ENCODE measurements at regions not wholly inside any gene's neighbourhood (a gene's known extent, or its start where the extent isn't known, plus 50 kb on each side); places are given as distances from the start of the nearest gene placed in this dataset.
"Not testable (repeated sequence)": the region's sequence is repeated elsewhere in the genome, so short reads cannot be mapped to it uniquely, and the experiment has no call there.

DNA sequence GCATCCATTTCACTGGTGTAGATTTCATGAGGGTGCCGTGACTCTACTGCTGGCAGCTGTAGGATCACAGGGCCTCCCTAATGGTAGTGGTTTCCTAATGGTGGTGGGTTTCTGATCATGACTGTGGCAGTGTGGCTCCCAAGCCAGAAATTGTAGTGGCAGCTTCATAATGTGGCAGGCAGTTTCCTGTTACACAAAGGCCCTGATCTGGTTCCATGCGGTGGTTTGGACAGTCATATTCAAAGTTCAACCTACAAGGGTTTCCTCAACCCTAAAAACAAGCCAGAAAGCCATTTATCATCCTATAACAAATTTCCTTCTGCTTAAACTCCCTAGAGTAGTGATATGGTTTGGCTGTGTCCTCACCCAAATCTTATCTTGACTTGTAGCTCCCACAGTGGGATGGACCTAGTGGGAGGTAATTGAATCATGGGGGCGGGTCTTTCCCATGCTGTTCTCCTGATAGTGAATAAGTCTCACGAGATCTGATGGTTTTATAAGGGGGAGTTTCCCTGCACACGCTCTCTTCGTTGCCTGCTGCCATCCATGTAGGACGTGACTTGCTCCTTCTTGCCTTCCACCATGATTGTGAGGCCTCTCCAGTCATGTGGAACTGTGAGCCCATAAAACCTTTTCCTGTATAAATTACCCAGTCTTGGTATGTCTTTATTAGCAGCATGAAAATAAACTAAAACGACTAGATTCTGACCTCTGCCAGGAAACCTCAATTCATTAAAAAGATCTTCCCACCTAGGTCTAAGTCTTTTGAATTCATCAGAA lies 257.1 kb downstream of the EFCAB11 start:
- DNase-seq: no peak

GRCh38 chr14:89695846-89696245 lies 258.7 kb downstream of the EFCAB11 start:
- DNase-seq: no peak

DNA sequence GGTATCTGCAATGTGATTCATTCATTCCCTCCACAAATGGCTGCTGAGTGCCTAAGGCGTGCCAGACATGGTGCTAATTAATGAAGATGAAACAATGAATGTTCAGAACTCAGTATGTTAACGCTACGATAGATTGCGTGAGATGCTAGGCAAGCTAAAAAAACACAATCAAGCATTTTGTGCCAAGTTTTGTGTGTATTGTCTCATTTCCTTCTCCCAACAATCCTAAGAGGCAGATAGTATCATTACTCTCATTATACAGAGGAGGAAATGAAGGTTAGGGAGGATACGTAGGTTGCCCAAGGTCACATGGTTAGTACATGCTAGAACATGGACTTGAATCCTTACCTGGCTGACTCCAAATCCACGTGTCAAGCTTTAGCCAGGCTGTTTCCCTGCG lies 264.4 kb downstream of the EFCAB11 start:
- no peak for DNase-seq

- not testable (repeated sequence) for DNase-seq
These were observed 264.8 kb downstream of the EFCAB11 start for GRCh38 chr14:89689711-89690110.

- DNase-seq: no peak
These were observed 265.9 kb downstream of the EFCAB11 start for GRCh38 chr14:89688507-89689211.

DNA sequence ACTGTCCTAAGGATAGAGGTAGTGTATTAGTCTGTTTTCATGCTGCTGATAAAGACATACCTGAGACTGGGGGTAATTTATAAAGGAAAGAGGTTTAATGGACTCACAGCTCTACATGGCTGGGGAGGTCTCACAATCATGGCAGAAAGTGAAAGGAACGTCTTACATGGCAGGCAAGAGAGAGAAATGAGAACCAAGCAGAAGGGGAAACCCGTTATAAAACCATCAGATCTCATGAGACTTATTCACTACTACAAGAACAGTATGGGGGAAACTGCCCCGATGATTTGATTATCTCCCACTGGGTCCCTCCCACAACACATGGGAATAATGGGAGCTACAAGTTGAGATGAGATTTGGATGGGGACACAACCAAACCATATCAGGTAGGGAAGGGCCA lies 267.4 kb downstream of the EFCAB11 start:
- not testable (repeated sequence) for DNase-seq

- no peak for DNase-seq
These were observed 267.1 kb upstream of the FOXN3 start for GRCh38 chr14:89684139-89684538.

DNA sequence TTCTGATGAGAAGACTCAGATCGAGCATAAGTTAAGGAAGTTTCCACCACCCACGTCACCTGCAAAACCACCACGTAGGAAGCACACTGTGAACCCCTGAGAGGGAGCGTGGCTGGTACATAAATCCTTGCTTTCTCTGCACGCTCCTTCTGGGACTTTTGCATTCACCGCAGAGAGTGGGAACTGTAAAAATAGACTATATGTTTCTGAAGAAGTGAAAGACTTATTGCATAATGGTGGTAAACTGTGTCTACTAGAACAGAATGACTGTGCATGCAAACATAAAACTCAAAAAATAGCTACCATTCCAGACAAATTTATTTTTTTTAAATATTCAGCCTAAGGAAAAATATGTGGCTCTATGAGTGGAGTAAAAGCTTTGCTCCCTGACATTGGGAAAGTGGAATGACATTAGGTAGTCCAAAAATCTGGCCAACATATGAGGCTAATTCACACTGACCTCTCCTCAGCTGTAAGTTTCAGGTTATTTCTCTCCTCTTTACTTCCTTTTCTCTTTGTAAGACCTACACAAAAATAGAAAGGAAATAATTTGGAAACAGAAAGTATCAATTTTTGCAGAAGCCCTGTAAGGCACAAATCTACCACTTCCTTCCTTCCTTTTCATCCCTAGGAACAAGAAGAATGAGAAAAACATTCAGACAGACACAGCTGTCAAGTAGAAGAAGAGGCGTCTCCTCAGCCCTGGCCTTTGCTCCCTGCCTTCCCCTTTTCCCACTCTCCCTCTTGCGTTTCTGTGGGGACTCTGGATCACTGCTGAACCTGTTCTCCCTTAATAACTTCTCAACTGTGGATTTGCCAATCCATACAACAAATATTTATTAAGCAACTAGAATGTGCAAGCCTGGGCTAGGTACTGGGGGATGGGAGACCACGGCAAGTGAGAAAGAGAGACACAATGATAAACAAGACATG lies 264.3 kb upstream of the FOXN3 start:
- no peak for DNase-seq

DNA sequence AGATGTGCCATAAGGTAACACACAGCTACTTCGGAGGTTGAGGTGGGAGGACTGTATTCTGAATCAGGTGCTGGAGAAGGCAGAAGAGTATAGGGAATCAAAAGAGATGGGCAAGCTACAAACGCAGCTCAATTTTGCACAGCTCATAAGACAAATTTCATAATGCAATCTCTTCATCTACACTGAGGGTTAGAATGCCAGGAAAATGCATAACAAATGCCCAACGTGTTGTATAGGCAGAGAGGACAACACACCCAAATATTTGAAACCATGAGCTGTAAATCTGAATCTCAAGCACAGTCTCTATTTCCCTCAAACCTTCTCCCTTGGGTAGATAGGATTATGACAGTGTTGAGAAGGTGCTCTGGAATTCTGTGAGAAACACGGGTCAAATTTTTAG lies 263.1 kb upstream of the FOXN3 start:
- DNase-seq: no peak

GRCh38 chr14:89678768-89679167 lies 261.7 kb upstream of the FOXN3 start:
- no peak for DNase-seq

DNA sequence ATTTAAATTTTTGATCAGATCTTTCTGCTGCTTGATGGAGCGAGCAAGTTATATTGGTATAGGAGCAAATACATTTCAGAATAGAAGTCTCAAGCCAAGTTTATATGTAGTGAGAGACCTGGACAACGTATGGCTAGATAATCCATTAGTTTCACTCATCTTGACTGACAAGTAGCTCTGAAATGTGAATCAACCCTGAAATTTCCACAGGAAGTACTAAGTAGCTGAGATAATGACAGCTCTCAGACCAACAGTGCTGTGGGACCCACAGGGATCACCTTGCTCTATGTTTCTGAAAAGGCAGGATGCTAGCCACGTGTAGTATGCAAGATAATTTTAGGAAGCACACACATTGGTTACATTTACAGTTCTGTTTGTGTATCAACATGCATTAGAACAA lies 258.6 kb upstream of the FOXN3 start:
- DNase-seq: no peak

GRCh38 chr14:89674936-89675335 lies 257.9 kb upstream of the FOXN3 start:
- no peak for DNase-seq

DNA sequence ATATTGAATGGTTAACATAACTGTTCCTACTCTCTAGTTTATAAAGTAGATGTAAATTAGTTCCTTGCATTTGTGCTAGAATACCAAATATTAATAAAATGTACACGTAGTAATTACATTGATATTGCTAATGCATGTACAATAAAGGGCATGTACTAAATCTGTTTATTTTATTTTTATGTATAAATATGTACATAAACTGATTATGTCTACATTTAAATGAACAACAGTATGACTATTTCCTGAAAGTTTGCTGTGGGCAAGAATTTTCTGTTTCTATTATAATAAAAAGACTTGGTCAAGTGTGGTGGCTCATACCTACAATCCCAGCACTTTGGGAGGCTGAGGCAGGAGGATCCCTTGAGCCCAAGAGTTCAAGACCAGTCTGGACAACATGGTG lies 257.2 kb upstream of the FOXN3 start:
- DNase-seq: no peak

GRCh38 chr14:89673512-89674225 lies 256.6 kb upstream of the FOXN3 start:
- no peak for DNase-seq

DNA sequence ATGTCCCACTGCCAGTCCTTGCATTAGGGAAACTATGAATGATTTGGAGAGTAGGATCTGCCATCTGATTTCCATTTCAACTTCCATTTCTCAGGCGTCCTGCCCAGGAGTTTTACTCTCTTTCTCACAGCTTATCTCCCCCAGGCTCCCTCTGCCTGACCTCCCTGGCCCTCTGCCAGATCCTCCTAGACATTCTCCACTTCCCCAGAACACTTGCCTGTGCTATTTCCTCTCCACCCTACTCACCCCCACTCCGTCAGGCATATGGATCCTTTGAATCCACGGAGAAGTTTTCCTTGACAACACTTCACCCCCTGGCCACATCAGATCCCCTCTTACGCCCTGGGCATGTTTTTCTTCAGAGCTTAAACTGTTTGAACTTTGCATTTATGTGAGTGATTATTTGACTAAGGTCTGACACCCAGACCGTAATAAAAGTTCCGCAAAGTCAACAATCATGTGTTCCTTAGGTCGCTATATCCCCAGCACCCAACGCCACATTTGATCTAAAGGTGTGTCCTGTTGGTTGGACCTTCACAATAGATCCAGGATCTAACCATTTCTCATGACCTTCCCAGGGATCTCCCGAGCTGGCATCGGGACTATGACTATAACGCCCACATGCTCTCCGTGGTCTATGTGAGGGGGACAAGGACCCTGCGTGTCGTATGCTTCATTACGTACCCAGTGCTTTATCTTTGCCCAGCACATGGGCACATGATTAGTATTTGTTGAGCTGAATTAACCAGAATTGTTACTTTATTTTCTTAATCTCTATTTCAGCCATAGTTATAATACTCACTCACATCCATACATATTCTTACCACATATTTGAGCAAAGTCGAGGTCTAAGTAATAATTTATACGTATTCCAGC lies 255.8 kb upstream of the FOXN3 start:
- no peak for DNase-seq

DNA sequence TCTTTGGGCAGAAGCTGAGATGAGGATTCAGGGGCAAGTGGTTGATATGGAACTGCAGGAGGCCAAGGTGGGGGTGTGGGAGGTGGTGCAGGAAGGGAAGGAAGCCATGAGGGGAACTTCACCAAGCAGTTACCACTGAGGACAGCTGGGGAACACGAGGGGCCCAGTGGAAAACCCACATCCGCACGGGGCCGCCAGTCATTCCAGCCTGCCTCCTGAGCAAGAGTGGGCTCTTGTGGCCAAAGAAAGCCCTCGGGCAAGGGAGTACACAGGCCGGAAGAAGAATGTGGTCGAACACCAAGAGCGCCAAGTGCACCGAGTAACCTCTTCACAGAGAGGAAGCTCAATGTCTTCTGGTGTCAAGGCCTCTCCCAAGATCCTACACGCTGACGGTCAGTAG lies 252.2 kb upstream of the FOXN3 start:
- DNase-seq: no peak

- no peak for DNase-seq
These were observed 250.9 kb upstream of the FOXN3 start for GRCh38 chr14:89667983-89668382.

DNA sequence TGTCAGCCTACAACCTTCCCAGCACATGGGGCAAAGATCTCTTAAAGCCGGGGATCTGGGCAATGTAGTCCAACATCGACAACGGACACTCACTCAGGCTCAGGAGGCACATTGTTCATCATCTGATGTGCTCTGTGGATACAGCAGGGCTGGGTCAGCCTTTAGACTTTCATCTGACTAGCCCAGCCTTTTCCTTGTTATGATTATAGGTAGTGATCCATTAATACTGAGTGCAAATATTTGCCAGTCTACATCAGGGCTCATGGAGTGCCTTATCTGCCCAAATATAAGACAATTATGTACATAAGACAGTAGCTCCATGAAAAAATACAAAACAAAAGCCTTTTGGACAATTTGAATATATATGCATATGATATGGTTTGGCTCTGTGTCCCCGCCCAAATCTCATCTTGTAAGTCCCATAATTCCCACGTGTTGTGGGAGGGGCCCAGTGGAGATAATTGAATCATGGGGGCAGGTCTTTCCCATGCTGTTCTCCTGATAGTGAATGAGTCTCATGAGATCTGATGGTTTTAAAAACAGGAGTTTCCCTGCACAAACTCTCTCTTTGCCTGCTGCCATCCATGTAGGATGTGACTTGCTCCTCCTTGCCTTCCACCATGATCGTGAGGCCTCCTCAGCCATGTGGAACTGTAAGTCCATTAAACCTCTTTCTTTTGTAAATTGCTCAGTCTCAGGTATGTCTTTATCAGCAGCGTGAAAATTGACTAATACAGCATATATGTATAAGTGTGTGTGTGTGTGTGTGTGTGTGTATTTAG lies 248.5 kb upstream of the FOXN3 start:
- not testable (repeated sequence) for DNase-seq

DNA sequence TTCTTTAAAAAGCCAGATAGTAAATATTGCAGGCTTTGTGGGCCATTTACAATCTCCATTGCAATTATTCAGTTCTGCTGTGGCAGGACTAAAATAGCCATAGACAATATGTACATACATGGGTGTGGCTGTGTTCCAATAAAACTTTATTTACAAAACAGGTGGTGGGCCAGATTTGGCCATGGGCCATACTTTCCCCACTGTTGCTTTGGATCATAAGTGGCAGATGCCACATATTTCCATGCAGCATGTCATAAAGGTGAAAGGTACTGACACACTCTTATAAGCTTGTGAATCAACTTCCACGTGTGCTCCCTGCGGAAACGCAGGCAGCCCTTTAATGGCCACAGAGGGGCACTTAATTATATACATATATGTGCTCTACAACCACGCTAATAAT lies 244.4 kb upstream of the FOXN3 start:
- DNase-seq: no peak

DNA sequence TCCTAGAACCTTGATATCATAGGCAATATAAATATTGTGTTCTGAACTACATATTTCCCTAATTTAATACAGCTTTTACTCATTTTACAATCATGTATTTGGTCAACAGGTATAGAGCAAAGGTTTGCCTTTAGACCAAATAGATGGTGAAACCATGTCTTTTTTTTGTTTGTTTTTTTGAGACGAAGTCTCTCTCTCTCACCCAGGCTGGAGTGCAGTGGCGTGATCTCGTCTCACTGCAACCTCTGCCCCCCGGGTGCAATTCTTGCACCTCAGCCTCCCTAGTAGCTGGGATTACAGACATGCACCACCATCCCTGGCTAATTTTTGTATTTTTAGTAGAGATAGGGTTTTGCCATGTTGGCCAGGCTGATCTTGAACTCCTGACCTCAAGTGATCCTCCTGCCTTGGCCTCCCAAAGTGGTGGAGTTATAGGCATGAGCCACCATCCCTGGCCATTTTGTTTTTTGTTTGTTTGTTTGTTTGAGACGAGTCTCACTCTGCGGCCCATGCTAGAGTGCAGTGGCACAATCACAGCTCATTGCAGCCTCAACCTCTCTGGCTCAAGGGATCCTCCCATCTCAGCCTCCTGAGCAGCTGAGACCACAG lies 243.7 kb upstream of the FOXN3 start:
- DNase-seq: not testable (repeated sequence)
